ENCODE measurements at regions not wholly inside any gene's neighbourhood (a gene's known extent, or its start where the extent isn't known, plus 50 kb on each side); places are given as distances from the start of the nearest gene placed in this dataset.

GRCh38 chr21:16059981-16060380 lies 330.2 kb downstream of the USP25 start:
- in situ Hi-C loops (cut with HindIII; ENCODE audit: low sequenced_read_pairs): no loop called here
- no peak overlapping the region for H3K4me3 ChIP-seq (ENCODE audit: low read depth, low read length)
- TF ChIP-seq, protein P1, sequence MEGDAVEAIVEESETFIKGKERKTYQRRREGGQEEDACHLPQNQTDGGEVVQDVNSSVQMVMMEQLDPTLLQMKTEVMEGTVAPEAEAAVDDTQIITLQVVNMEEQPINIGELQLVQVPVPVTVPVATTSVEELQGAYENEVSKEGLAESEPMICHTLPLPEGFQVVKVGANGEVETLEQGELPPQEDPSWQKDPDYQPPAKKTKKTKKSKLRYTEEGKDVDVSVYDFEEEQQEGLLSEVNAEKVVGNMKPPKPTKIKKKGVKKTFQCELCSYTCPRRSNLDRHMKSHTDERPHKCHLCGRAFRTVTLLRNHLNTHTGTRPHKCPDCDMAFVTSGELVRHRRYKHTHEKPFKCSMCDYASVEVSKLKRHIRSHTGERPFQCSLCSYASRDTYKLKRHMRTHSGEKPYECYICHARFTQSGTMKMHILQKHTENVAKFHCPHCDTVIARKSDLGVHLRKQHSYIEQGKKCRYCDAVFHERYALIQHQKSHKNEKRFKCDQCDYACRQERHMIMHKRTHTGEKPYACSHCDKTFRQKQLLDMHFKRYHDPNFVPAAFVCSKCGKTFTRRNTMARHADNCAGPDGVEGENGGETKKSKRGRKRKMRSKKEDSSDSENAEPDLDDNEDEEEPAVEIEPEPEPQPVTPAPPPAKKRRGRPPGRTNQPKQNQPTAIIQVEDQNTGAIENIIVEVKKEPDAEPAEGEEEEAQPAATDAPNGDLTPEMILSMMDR (IDR thresholded peaks at IDR 0.05; ENCODE audit: low read depth, low read length, missing control alignments): no peak
- DNase-seq (ENCODE audit: low read depth): no peak

GRCh38 chr21:16061194-16061593 lies 331.4 kb downstream of the USP25 start:
- TF ChIP-seq, protein P1 (IDR thresholded peaks at IDR 0.05; ENCODE audit: low read depth, low read length, missing control alignments): no peak
- no peak overlapping the region for H3K4me3 ChIP-seq (ENCODE audit: low read depth, low read length)
- no peak for DNase-seq (ENCODE audit: low read depth)
- in situ Hi-C loops (cut with HindIII; ENCODE audit: low sequenced_read_pairs): no loop called here

DNA sequence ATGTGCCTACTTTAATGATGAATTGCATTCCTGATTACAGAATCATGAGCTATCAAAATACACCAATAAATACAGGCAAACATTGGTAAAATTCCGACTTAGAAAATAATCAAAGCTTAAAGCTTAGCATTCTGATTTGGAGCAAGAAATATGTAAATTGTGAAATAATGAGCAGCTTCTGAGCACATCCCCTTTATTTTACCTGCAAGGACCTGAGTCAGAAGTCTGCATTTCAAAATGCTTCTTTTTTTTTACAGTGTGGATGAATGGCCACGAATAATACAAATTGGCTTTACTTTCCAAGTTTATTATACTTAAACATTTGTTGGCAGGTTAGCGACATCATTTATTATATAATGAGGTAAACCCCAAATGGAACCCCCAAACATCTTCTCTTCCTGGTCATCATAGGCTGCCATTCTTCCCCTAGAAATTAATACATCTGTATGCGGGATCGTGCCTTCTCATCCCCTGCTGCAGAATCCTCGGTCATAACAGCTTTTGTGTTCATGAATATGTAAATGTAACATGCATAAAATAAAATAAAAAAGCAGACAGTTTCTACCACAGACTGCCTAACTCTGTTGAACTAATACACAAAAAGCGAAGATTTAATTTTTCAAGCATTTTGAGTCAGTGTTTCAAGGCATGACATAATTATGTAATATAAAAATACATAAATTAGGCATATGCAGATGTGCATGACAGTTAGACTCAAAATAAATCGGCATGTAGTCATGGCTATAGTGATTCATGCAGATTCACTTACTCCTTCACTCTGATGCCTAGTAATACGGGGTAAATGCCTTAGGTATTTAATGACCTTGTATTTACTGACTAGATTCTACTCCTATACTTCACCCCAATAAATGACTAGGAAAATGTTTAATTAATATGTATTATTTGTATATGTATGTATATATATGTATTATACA lies 339.7 kb downstream of the USP25 start:
- in situ Hi-C loops (cut with HindIII; ENCODE audit: low sequenced_read_pairs): no loop called here
- TF ChIP-seq, protein P1 (IDR thresholded peaks at IDR 0.05; ENCODE audit: low read depth, low read length, missing control alignments): no peak
- no peak overlapping the region for H3K4me3 ChIP-seq (ENCODE audit: low read depth, low read length)
- no peak for DNase-seq (ENCODE audit: low read depth)

- in situ Hi-C loops (cut with HindIII; ENCODE audit: low sequenced_read_pairs): no loop called here
- H3K4me3 ChIP-seq (ENCODE audit: low read depth, low read length): peak overlapping the region; percentile 48
- DNase-seq (ENCODE audit: low read depth): no peak
- TF ChIP-seq, protein P1 (IDR thresholded peaks at IDR 0.05; ENCODE audit: low read depth, low read length, missing control alignments): peak; percentile 61
Observed at GRCh38 chr21:16070207-16070651, 340.4 kb downstream of the USP25 start.

- TF ChIP-seq, protein P1 (IDR thresholded peaks at IDR 0.05; ENCODE audit: low read depth, low read length, missing control alignments): no peak
- peak; percentile 53 for DNase-seq (ENCODE audit: low read depth)
- in situ Hi-C loops (cut with HindIII; ENCODE audit: low sequenced_read_pairs): no loop called here
- peak overlapping the region; percentile 48 for H3K4me3 ChIP-seq (ENCODE audit: low read depth, low read length)
Observed at GRCh38 chr21:16071092-16071491, 341.3 kb downstream of the USP25 start.

- no peak for DNase-seq (ENCODE audit: low read depth)
- H3K4me3 ChIP-seq (ENCODE audit: low read depth, low read length): peak overlapping the region; percentile 48
- TF ChIP-seq, protein P1 (IDR thresholded peaks at IDR 0.05; ENCODE audit: low read depth, low read length, missing control alignments): no peak
- in situ Hi-C loops (cut with HindIII; ENCODE audit: low sequenced_read_pairs): no loop called here
Observed at GRCh38 chr21:16071761-16072160, 342.0 kb downstream of the USP25 start.

Data from astrocyte of the cerebellum (primary cell).